B cell (primary cell): ENCODE measurements at regions not wholly inside any gene's neighbourhood (a gene's known extent, or its start where the extent isn't known, plus 50 kb on each side); places are given as distances from the start of the nearest gene placed in this dataset.
"Not testable (repeated sequence)": the region's sequence is repeated elsewhere in the genome, so short reads cannot be mapped to it uniquely, and the experiment has no call there.

Source experiments
- ATAC-seq: fragments of 200-7000 bp; cut with Tn5 transposase; one replicate; pipeline ENCODE4 v1.10.0; 2021; ENCODE audit warnings: low read depth, mild to moderate bottlenecking, moderate number of reproducible peaks, moderate library complexity
- CTCF ChIA-PET: fragments of 350-600 bp; sonication (Branson Sonifier 250); formaldehyde crosslinking; loops from one replicate; lab custom pipeline; 2021; ENCODE audit warnings: antibody characterized with exemption, inconsistent platforms; lab: Charles Lee
- POLR2A ChIA-PET: fragments of 350-600 bp; sonication (Branson Sonifier 250); formaldehyde crosslinking; loops from one replicate; lab custom pipeline; 2021; ENCODE audit warnings: antibody characterized with exemption; lab: Charles Lee
- DNase-seq: peaks from one replicate; pipeline ENCODE4 v3.0.0; 2013
- H2AFZ ChIP-seq: 2 replicates; pipeline ENCODE4 v1.6.1; 2012; ENCODE audit warnings: mild to moderate bottlenecking, low read depth, low read length; ENCODE audit not compliant: insufficient read depth, poor library complexity, severe bottlenecking
- H3K27ac ChIP-seq, 2 donors: 1 replicate in 1 of 2; 2 replicates in 1 of 2; pipeline ENCODE4 v1.5.1; 2012 to 2013; ENCODE audit warnings: low read length in 2 of 2, mild to moderate bottlenecking in 2 of 2, moderate library complexity in 1 of 2
- H3K27me3 ChIP-seq, 4 experiments: fragments of 200-600 bp in 1 of 4; sonication (generic) in 1 of 4; replicated peaks in 1 of 4; 1 replicate in 2 of 4; 2 replicates in 2 of 4; pipeline versions ENCODE4 v1.6.1 to v1.7.0; 2013 to 2016; ENCODE audit warnings: low read length in 3 of 4, mild to moderate bottlenecking in 2 of 4, mixed read lengths in 1 of 4, moderate library complexity in 1 of 4; ENCODE audit not compliant: insufficient read depth in 4 of 4, control insufficient read depth in 3 of 4; ENCODE audit errors: control extremely low read depth in 1 of 4
- H3K36me3 ChIP-seq, 2 experiments: replicated peaks in 1 of 2; 1 replicate in 1 of 2; 2 replicates in 1 of 2; pipeline versions ENCODE4 v1.6.1 to v1.7.1; 2013; ENCODE audit warnings: low read length in 1 of 2; ENCODE audit not compliant: insufficient read depth in 2 of 2, control insufficient read depth in 1 of 2; ENCODE audit errors: control extremely low read depth in 1 of 2, extremely low read depth in 1 of 2
- H3K4me1 ChIP-seq, 2 donors: fragments of 200-600 bp in 1 of 2; sonication (generic) in 1 of 2; 1 replicate in 1 of 2; 2 replicates in 1 of 2; pipeline versions ENCODE4 v1.5.1 to v1.6.1; 2013 to 2017; ENCODE audit warnings: low read length in 2 of 2; ENCODE audit not compliant: control insufficient read depth in 2 of 2, insufficient read depth in 2 of 2
- H3K4me2 ChIP-seq: replicated peaks from 2 replicates; pipeline ENCODE3; 2012; ENCODE audit warnings: mild to moderate bottlenecking, low read depth, low read length; ENCODE audit not compliant: poor library complexity, severe bottlenecking
- H3K4me3 ChIP-seq, 5 experiments: fragments of 200-600 bp in 1 of 5; sonication (generic) in 1 of 5; 1 replicate in 3 of 5; 2 replicates in 2 of 5; pipeline versions ENCODE4 v1.5.1 to v1.7.0; 2011 to 2016; ENCODE audit warnings: low read length in 4 of 5, mild to moderate bottlenecking in 4 of 5, low read depth in 2 of 5, control low read depth in 1 of 5, moderate library complexity in 1 of 5; ENCODE audit not compliant: insufficient read depth in 1 of 5; ENCODE audit errors: control extremely low read depth in 1 of 5, extremely low read depth in 1 of 5
- H3K79me2 ChIP-seq: fragments of 200-600 bp; sonication (generic); one replicate; pipeline ENCODE4 v1.6.0; 2016; ENCODE audit warnings: low read length; ENCODE audit not compliant: control insufficient read depth, insufficient read depth
- H3K9ac ChIP-seq: fragments of 200-600 bp; sonication (generic); 2 replicates; pipeline ENCODE4 v1.6.1; 2017; ENCODE audit warnings: mild to moderate bottlenecking, low read length, moderate library complexity
- H3K9me3 ChIP-seq, 3 donors: one replicate each; pipeline versions ENCODE4 v1.6.1 to v1.7.1; 2013; ENCODE audit warnings: low read length in 2 of 3; ENCODE audit not compliant: control insufficient read depth in 2 of 3, insufficient read depth in 1 of 3; ENCODE audit errors: control extremely low read depth in 1 of 3
- H4K20me1 ChIP-seq: 2 replicates; pipeline ENCODE4 v1.6.0; 2012; ENCODE audit warnings: mild to moderate bottlenecking, low read length; ENCODE audit not compliant: insufficient read depth, control insufficient read depth, poor library complexity, severe bottlenecking
- H3K27ac Mint-ChIP-seq: one replicate; pipeline ENCODE4 v1.8.0; 2021; ENCODE audit warnings: mixed read lengths
- H3K27me3 Mint-ChIP-seq: one replicate; pipeline ENCODE4 v1.8.0; 2021; ENCODE audit warnings: mixed read lengths
- H3K4me1 Mint-ChIP-seq: one replicate; pipeline ENCODE4 v1.8.0; 2021; ENCODE audit warnings: mixed read lengths
- H3K4me3 Mint-ChIP-seq: one replicate; pipeline ENCODE4 v1.8.0; 2021; ENCODE audit warnings: mixed read lengths
- H3K9me3 Mint-ChIP-seq: one replicate; pipeline ENCODE4 v1.8.0; 2022; ENCODE audit warnings: mixed read lengths; ENCODE audit not compliant: insufficient read depth
- CTCF ChIP-seq: fragments of 200-600 bp; IDR thresholded peaks from one replicate; pipeline ENCODE4 v1.8.0; 2022; ENCODE audit warnings: antibody characterized with exemption, mild to moderate bottlenecking
- EZH2 ChIP-seq: IDR thresholded peaks from 2 replicates; pipeline ENCODE4 v1.6.1; 2012; ENCODE audit warnings: borderline replicate concordance, low read depth, mild to moderate bottlenecking, moderate library complexity, low read length; ENCODE audit not compliant: insufficient read depth, poor library complexity, severe bottlenecking
- WGBS: methylation state at CpG from one replicate; pipeline ENCODE4 v1.1.5; 2013; ENCODE audit warnings: missing lambda C conversion rate; ENCODE audit not compliant: insufficient coverage; 5-methylcytosine and 5-hydroxymethylcytosine counted together
- intact Hi-C: fragments of 100-400 bp; cut with micrococcal nuclease; formaldehyde crosslinking; loops from one replicate; pipeline ENCODE4 v1.10.0; 2022

- CTCF ChIA-PET, result no interaction called here
- no CpG with 5 or more reads among the region's 2 CpGs for WGBS
- Histone ChIP-seq H3K4me2 (no peak overlapping the region), H3K9ac (no peak overlapping the region), H3K27me3 (no peaks in the 10 kb centered on the region), H3K79me2 (no peaks in the 10 kb centered on the region), H4K20me1 (no peaks in the 10 kb centered on the region), H3K4me1 (no peaks in the 10 kb centered on the region), H3K36me3 (no peaks in the 10 kb centered on the region), H3K27ac (no peak overlapping the region), H3K4me3 (no peak overlapping the region), H2AFZ (no peak overlapping the region), H3K9me3 (peaks cover 0 to 5% (median 0%) of the 10 kb centered on the region in 3 donors)
- TF ChIP-seq EZH2, result no peak
- TF ChIP-seq CTCF, result no peak
- Mint-ChIP-seq H3K9me3 (peaks cover 3% of the 10 kb centered on the region), H3K27me3 (no peaks in the 10 kb centered on the region), H3K4me3 (no peak overlapping the region), H3K27ac (no peak overlapping the region), H3K4me1 (no peaks in the 10 kb centered on the region)
- DNase-seq (no peak), ATAC-seq (no peak)
- intact Hi-C loops, result no loop called here
- POLR2A ChIA-PET, result no interaction called here
Measured at GRCh38 chr18:1037776-1038175, 133.1 kb downstream of the ADCYAP1 start.

- WGBS, result 95% methylated on average over 7 of the region's 7 CpGs
- ATAC-seq, result no peak
Measured at GRCh38 chr18:1039421-1039820, 134.8 kb downstream of the ADCYAP1 start.

GRCh38 chr18:1043039-1043438, 138.4 kb downstream of the ADCYAP1 start:
- H3K27me3 Mint-ChIP-seq, CTCF ChIA-PET: not testable (repeated sequence)

More at GRCh38 chr18:1039421-1039820, 134.8 kb downstream of the ADCYAP1 start:
- no peak overlapping the region for H3K4me2 ChIP-seq
- Mint-ChIP-seq H3K27ac (no peak overlapping the region), H3K27me3 (no peaks in the 10 kb centered on the region), H3K4me1 (no peaks in the 10 kb centered on the region), H3K4me3 (no peak overlapping the region), H3K9me3 (peaks cover 3% of the 10 kb centered on the region)
- ChIA-PET CTCF (no interaction called here), POLR2A (no interaction called here)
- peaks cover 0 to 5% (median 0%) of the 10 kb centered on the region in 3 donors for H3K9me3 ChIP-seq
- H3K4me1 ChIP-seq, result no peaks in the 10 kb centered on the region
- no peaks in the 10 kb centered on the region for H3K36me3 ChIP-seq
- H3K4me3 ChIP-seq, result no peak overlapping the region
- TF ChIP-seq EZH2 (no peak), CTCF (no peak)
- H4K20me1 ChIP-seq, result no peaks in the 10 kb centered on the region
- intact Hi-C loops, result no loop called here
- H3K27ac ChIP-seq, result no peak overlapping the region
- H3K79me2 ChIP-seq, result no peaks in the 10 kb centered on the region
- no peak for DNase-seq
- H3K9ac ChIP-seq, result no peak overlapping the region
- no peaks in the 10 kb centered on the region for H3K27me3 ChIP-seq
- no peak overlapping the region for H2AFZ ChIP-seq

More at GRCh38 chr18:1043039-1043438, 138.4 kb downstream of the ADCYAP1 start:
- H3K27me3 ChIP-seq, H3K4me3 ChIP-seq, H3K9ac ChIP-seq, H3K79me2 ChIP-seq, H3K4me3 Mint-ChIP-seq, H3K4me1 Mint-ChIP-seq, H3K9me3 ChIP-seq, H3K4me2 ChIP-seq, H4K20me1 ChIP-seq, DNase-seq, H3K27ac ChIP-seq, H2AFZ ChIP-seq, POLR2A ChIA-PET, ATAC-seq, H3K27ac Mint-ChIP-seq, H3K36me3 ChIP-seq, H3K9me3 Mint-ChIP-seq, H3K4me1 ChIP-seq, intact Hi-C loops: not testable (repeated sequence)
- WGBS, result no CpG with 5 or more reads among the region's 2 CpGs
